ENCODE measurements at regions not wholly inside any gene's neighbourhood (a gene's known extent, or its start where the extent isn't known, plus 50 kb on each side); places are given as distances from the start of the nearest gene placed in this dataset.

- TF ChIP-seq, protein P1, sequence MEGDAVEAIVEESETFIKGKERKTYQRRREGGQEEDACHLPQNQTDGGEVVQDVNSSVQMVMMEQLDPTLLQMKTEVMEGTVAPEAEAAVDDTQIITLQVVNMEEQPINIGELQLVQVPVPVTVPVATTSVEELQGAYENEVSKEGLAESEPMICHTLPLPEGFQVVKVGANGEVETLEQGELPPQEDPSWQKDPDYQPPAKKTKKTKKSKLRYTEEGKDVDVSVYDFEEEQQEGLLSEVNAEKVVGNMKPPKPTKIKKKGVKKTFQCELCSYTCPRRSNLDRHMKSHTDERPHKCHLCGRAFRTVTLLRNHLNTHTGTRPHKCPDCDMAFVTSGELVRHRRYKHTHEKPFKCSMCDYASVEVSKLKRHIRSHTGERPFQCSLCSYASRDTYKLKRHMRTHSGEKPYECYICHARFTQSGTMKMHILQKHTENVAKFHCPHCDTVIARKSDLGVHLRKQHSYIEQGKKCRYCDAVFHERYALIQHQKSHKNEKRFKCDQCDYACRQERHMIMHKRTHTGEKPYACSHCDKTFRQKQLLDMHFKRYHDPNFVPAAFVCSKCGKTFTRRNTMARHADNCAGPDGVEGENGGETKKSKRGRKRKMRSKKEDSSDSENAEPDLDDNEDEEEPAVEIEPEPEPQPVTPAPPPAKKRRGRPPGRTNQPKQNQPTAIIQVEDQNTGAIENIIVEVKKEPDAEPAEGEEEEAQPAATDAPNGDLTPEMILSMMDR (IDR thresholded peaks at IDR 0.05) = no peak
- TF ChIP-seq POLR2A (IDR thresholded peaks at IDR 0.05; ENCODE audit: low read depth) (no peak), EP300 (IDR thresholded peaks at IDR 0.05) (no peak), POLR2AphosphoS5 (IDR thresholded peaks at IDR 0.05) (no peak)
Measured at GRCh38 chr7:36794689-36795088, 70.4 kb upstream of the AOAH start.

Measured in esophagus muscularis mucosa (tissue), 4 donors.